ENCODE measurements at regions not wholly inside any gene's neighbourhood (a gene's known extent, or its start where the extent isn't known, plus 50 kb on each side); places are given as distances from the start of the nearest gene placed in this dataset.

DNA sequence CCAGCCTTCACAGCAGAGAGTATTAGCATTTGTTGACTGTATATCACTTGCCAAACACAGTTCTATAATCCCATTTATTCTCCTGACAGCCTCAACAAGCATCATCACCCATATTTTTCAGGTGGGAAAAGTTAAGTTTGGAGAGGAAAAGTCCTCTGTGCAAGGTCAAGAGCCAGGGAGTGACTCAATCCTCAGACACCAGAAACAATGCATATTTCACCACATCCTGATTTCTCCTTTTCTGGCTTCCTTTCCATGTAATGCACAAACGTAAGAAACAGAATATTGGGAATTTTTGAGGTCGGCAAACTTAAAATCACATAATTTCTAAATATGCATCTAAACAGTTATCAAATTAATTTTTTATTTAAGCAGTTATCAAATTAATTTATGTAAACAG is 116.0 kb upstream of the GADL1 start:
- TF ChIP-seq GATA2 (IDR thresholded peaks at IDR 0.05; ENCODE audit: low read depth, low read length): no peak
- TF ChIP-seq GATA3 (IDR thresholded peaks at IDR 0.05; ENCODE audit: low read depth, low read length): no peak

All from SH-SY5Y (cell line).